IMR-90 (cell line): ENCODE measurements at regions not wholly inside any gene's neighbourhood (a gene's known extent, or its start where the extent isn't known, plus 50 kb on each side); places are given as distances from the start of the nearest gene placed in this dataset.

Experiments
- ATAC-seq: fragments of 200-7000 bp; cut with Tn5 transposase; 2 replicates; pipeline ENCODE4 v1.9.1; 2020; ENCODE audit warnings: low read depth, mild to moderate bottlenecking, moderate library complexity
- BruUV-seq: library from RNA; stranded (reverse); fragments of 400-500 nt; replicated peaks from 2 replicates; lab custom pipeline; 2021; lab: Mats Ljungman, UMichigan
- CTCF ChIA-PET: fragments of 300-600 bp; formaldehyde crosslinking; extraction: SDS; loops from one replicate; lab custom pipeline; 2021; ENCODE audit warnings: antibody characterized with exemption; lab: Yijun Ruan, JAX
- POLR2A ChIA-PET: fragments of 300-600 bp; sonication (Branson Sonifier 250); formaldehyde crosslinking; loops from one replicate; lab custom pipeline; 2022; ENCODE audit warnings: antibody characterized with exemption; ENCODE audit not compliant: unreplicated experiment; lab: Charles Lee
- DNase-seq: peaks from one replicate; pipeline ENCODE4 v3.0.0; 2013
- H2AFZ ChIP-seq: replicated peaks from 2 replicates; pipeline ENCODE3; 2013; ENCODE audit warnings: low read length, mild to moderate bottlenecking; ENCODE audit not compliant: poor library complexity
- H2AK5ac ChIP-seq: 2 replicates; pipeline ENCODE4 v1.6.1; 2013; ENCODE audit warnings: low read depth, low read length, inconsistent platforms
- H2AK9ac ChIP-seq: replicated peaks from 2 replicates; pipeline ENCODE3; 2013; ENCODE audit warnings: mild to moderate bottlenecking, low read depth, low read length, moderate library complexity; ENCODE audit not compliant: poor library complexity
- H2BK120ac ChIP-seq: 2 replicates; pipeline ENCODE4 v1.6.1; 2013; ENCODE audit warnings: low read depth, low read length, inconsistent platforms
- H2BK15ac ChIP-seq: 3 replicates; pipeline ENCODE4 v1.6.1; 2013; ENCODE audit warnings: low read depth, low read length, inconsistent platforms
- H2BK20ac ChIP-seq: 2 replicates; pipeline ENCODE4 v1.6.1; 2013; ENCODE audit warnings: low read depth, mild to moderate bottlenecking, inconsistent platforms, low read length, moderate library complexity
- H2BK5ac ChIP-seq: 2 replicates; pipeline ENCODE4 v1.6.1; 2013; ENCODE audit warnings: mild to moderate bottlenecking, low read depth, low read length, inconsistent platforms; ENCODE audit not compliant: poor library complexity, severe bottlenecking
- H3K14ac ChIP-seq: replicated peaks from 2 replicates; pipeline ENCODE4 v1.6.1; 2013; ENCODE audit warnings: low read depth, low read length, inconsistent platforms
- H3K18ac ChIP-seq: 2 replicates; pipeline ENCODE4 v1.6.1; 2013; ENCODE audit warnings: low read depth, low read length, control low read depth
- H3K23ac ChIP-seq: 2 replicates; pipeline ENCODE4 v1.6.1; 2013; ENCODE audit warnings: low read depth, low read length, inconsistent platforms
- H3K27ac ChIP-seq: 2 replicates; pipeline ENCODE4 v1.5.1; 2013; ENCODE audit warnings: mild to moderate bottlenecking, control low read depth, low read length; ENCODE audit not compliant: insufficient read depth
- H3K27me3 ChIP-seq: 2 replicates; pipeline ENCODE4 v1.6.1; 2013; ENCODE audit warnings: low read length; ENCODE audit not compliant: control insufficient read depth, insufficient read depth
- H3K36me3 ChIP-seq: 2 replicates; pipeline ENCODE4 v1.6.1; 2013; ENCODE audit warnings: low read length, mixed read lengths; ENCODE audit not compliant: control insufficient read depth, insufficient read depth
- H3K4ac ChIP-seq: 2 replicates; pipeline ENCODE4 v1.6.1; 2013; ENCODE audit warnings: low read depth, low read length, inconsistent platforms
- H3K4me1 ChIP-seq: 2 replicates; pipeline ENCODE4 v1.6.1; 2013; ENCODE audit warnings: low read length, mixed read lengths; ENCODE audit not compliant: control insufficient read depth, insufficient read depth
- H3K4me2 ChIP-seq: 2 replicates; pipeline ENCODE4 v1.6.1; 2013; ENCODE audit warnings: low read depth, mild to moderate bottlenecking, control low read depth, low read length, moderate library complexity
- H3K4me3 ChIP-seq: 2 replicates; pipeline ENCODE4 v1.5.1; 2013; ENCODE audit warnings: low read depth, mild to moderate bottlenecking, control low read depth, low read length, moderate library complexity; ENCODE audit not compliant: insufficient read depth
- H3K56ac ChIP-seq: 2 replicates; pipeline ENCODE4 v1.6.1; 2013; ENCODE audit warnings: low read length, inconsistent platforms; ENCODE audit not compliant: insufficient read depth; ENCODE audit errors: extremely low read depth
- H3K79me1 ChIP-seq, 2 experiments: 2 replicates each; pipeline ENCODE4 v1.6.1; 2013; ENCODE audit warnings: low read length in 2 of 2, inconsistent platforms in 1 of 2, low read depth in 1 of 2
- H3K9ac ChIP-seq: 2 replicates; pipeline ENCODE4 v1.6.1; 2013; ENCODE audit warnings: low read depth, low read length, control low read depth
- H3K9me1 ChIP-seq: 2 replicates; pipeline ENCODE4 v1.6.1; 2013; ENCODE audit warnings: low read length, inconsistent platforms; ENCODE audit not compliant: insufficient read depth
- H3K9me3 ChIP-seq: 2 replicates; pipeline ENCODE4 v1.6.1; 2013; ENCODE audit warnings: low read length; ENCODE audit not compliant: control insufficient read depth, insufficient read depth
- H4K20me1 ChIP-seq: 2 replicates; pipeline ENCODE4 v1.6.1; 2013; ENCODE audit warnings: low read length, inconsistent platforms; ENCODE audit not compliant: insufficient read depth
- H4K5ac ChIP-seq: 2 replicates; pipeline ENCODE4 v1.6.1; 2013; ENCODE audit warnings: mild to moderate bottlenecking, low read depth, low read length, control low read depth
- H4K8ac ChIP-seq, 2 experiments: 2 replicates each; pipeline ENCODE4 v1.6.1; 2013; ENCODE audit warnings: low read depth in 2 of 2, low read length in 2 of 2, control low read depth in 1 of 2, inconsistent platforms in 1 of 2
- H4K91ac ChIP-seq: 2 replicates; pipeline ENCODE4 v1.6.1; 2013; ENCODE audit warnings: low read depth, low read length, inconsistent platforms; ENCODE audit not compliant: insufficient read depth
- BHLHE40 ChIP-seq: fragments of 150-350 bp; IDR thresholded peaks from 2 replicates; pipeline ENCODE4 v1.6.1; 2016; ENCODE audit warnings: mild to moderate bottlenecking, low read depth, low read length
- CEBPB ChIP-seq: IDR thresholded peaks from 2 replicates; pipeline ENCODE4 v1.6.1; 2012; ENCODE audit warnings: low read depth, low read length, improper control_type of control experiment
- CHD1 ChIP-seq: IDR thresholded peaks from 2 replicates; pipeline ENCODE4 v1.6.1; 2012; ENCODE audit warnings: low read depth, low read length, improper control_type of control experiment
- FOS ChIP-seq: fragments of 150-350 bp; IDR thresholded peaks from 2 replicates; pipeline ENCODE4 v1.6.1; 2016; ENCODE audit warnings: low read depth, low read length
- MAFK ChIP-seq: IDR thresholded peaks from 2 replicates; pipeline ENCODE4 v1.6.1; 2012; ENCODE audit warnings: low read depth, low read length, improper control_type of control experiment
- MAZ ChIP-seq: IDR thresholded peaks from 2 replicates; pipeline ENCODE4 v1.6.1; 2012; ENCODE audit warnings: low read depth, mild to moderate bottlenecking, low read length, improper control_type of control experiment, moderate library complexity, borderline replicate concordance
- MXI1 ChIP-seq: IDR thresholded peaks from 2 replicates; pipeline ENCODE4 v1.6.1; 2012; ENCODE audit warnings: low read depth, mild to moderate bottlenecking, low read length, moderate library complexity, borderline replicate concordance
- NFE2L2 ChIP-seq: fragments of 150-350 bp; IDR thresholded peaks from 2 replicates; pipeline ENCODE4 v1.6.1; 2016; ENCODE audit warnings: low read depth, mild to moderate bottlenecking, low read length
- POLR2A ChIP-seq: IDR thresholded peaks from 2 replicates; pipeline ENCODE4 v1.6.1; 2012; ENCODE audit warnings: mild to moderate bottlenecking, low read depth, low read length
- RAD21 ChIP-seq: IDR thresholded peaks from 2 replicates; pipeline ENCODE4 v1.6.1; 2012; ENCODE audit warnings: low read length, improper control_type of control experiment
- RCOR1 ChIP-seq: IDR thresholded peaks from 2 replicates; pipeline ENCODE4 v1.6.1; 2012; ENCODE audit warnings: mild to moderate bottlenecking, low read length, improper control_type of control experiment; ENCODE audit not compliant: insufficient replicate concordance
- RFX5 ChIP-seq: IDR thresholded peaks from 2 replicates; pipeline ENCODE4 v1.8.0; 2012; ENCODE audit warnings: low read depth, mild to moderate bottlenecking, low read length, moderate library complexity
- SMC3 ChIP-seq: fragments of 150-350 bp; IDR thresholded peaks from 2 replicates; pipeline ENCODE4 v1.6.1; 2016; ENCODE audit warnings: low read depth, mild to moderate bottlenecking, antibody characterized with exemption, low read length, moderate library complexity
- WGBS, 2 experiments: methylation state at CpG; one replicate each; pipeline versions ENCODE4 v1.1.5 to v1.1.7; 2013; ENCODE audit warnings: missing lambda C conversion rate in 2 of 2; ENCODE audit not compliant: insufficient read length in 1 of 2; ENCODE audit errors: extremely low coverage in 2 of 2; 5-methylcytosine and 5-hydroxymethylcytosine counted together
- dilution Hi-C: fragments of 300-500 bp; cut with HindIII; formaldehyde crosslinking; loops from one replicate; pipeline ENCODE4 v1.14.3; 2018; ENCODE audit warnings: low sequenced_read_pairs; ENCODE audit not compliant: unreplicated experiment
- in situ Hi-C: fragments of 300-500 bp; cut with MboI; formaldehyde crosslinking; loops from 3 replicates; pipeline ENCODE4 v1.14.3; 2019; ENCODE audit warnings: low sequenced_read_pairs, inconsistent platforms, mixed read lengths
- intact Hi-C: fragments of 100-400 bp; cut with micrococcal nuclease; formaldehyde crosslinking; loops from 2 replicates; pipeline ENCODE4 v1.10.0; 2022
- TF ChIP-seq, protein P1 (sequence below): fragments of 150-350 bp; IDR thresholded peaks from 2 replicates; pipeline ENCODE4 v1.6.1; 2016; ENCODE audit warnings: low read depth, mild to moderate bottlenecking, low read length, moderate library complexity, borderline replicate concordance
- TF ChIP-seq, protein P2 (sequence below): conservative IDR thresholded peaks from 2 replicates; pipeline ENCODE4 v1.5.1; 2012; ENCODE audit warnings: mild to moderate bottlenecking, low read depth, low read length, improper control_type of control experiment
- TF ChIP-seq, protein P3 (sequence below): fragments of 150-350 bp; IDR thresholded peaks from 2 replicates; pipeline ENCODE4 v1.6.1; 2017; ENCODE audit warnings: mild to moderate bottlenecking, antibody characterized with exemption, low read length, low read depth

DNA sequence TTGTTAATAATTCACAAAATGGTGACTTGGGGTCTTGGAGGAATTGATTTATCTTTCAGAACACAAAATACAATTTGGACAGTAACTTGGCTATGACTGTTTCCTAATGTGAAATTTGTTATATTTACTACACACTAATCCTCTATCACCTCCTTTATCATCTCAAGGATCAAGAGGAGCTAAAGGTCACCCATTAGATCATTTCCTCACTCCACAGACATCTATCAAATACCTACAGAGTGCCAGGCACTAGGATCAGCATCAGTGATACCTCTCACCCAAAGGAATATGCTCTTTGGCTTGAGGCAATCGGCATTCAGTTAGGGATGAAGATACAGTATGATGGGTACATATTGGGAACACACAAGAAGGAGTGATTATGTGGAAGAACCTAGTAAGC, 132.1 kb downstream of the INHBA start:
- H3K14ac ChIP-seq = 0 out of 2 replicates have a peak overlapping the region, but pooled peaks have one; percentile 24
- in situ Hi-C loops = no loop called here
- H2BK120ac ChIP-seq = peak overlapping the region; percentile 58
- no peak overlapping the region for H4K91ac ChIP-seq
- dilution Hi-C loops = no loop called here
- H3K4ac ChIP-seq = peak overlapping the region; percentile 21; the same call in 1 of the 2 replicates
- intact Hi-C loops = no loop called here
- ChIA-PET POLR2A (no interaction called here), CTCF (no interaction called here)
- no peaks in the 10 kb centered on the region for H3K27me3 ChIP-seq
- no peak overlapping the region for H2AK9ac ChIP-seq
- no peak overlapping the region for H2AFZ ChIP-seq
- WGBS, 2 experiments = no CpG with 5 or more reads among the region's 1 CpG
- H3K56ac ChIP-seq = no peak overlapping the region
- H4K8ac ChIP-seq = peak overlapping the region in 1 of 2 experiments; percentile 9; a peak in 1 of 4 replicates
- DNase-seq (no peak), ATAC-seq (no peak)
- no peak overlapping the region for H3K23ac ChIP-seq
- no TSS peak for BruUV-seq
- peak overlapping the region; percentile 19; the same call in 1 of the 2 replicates for H2BK20ac ChIP-seq
- peak overlapping the region; percentile 74 for H2AK5ac ChIP-seq
- no peak overlapping the region for H4K5ac ChIP-seq
- peak overlapping the region; percentile 94; the same call in 1 of the 3 replicates for H2BK15ac ChIP-seq
- H3K18ac ChIP-seq = peak overlapping the region; percentile 6; the same call in 1 of the 2 replicates
- no peaks in the 10 kb centered on the region for H4K20me1 ChIP-seq
- H3K79me1 ChIP-seq = peaks cover 0 to 18% of the 10 kb centered on the region in 2 experiments; a peak in 2 of 4 replicates
- H3K9ac ChIP-seq = no peak overlapping the region
- H2BK5ac ChIP-seq = no peak overlapping the region
- peaks cover 8% of the 10 kb centered on the region for H3K9me1 ChIP-seq
- H3K27ac ChIP-seq = no peak overlapping the region
- no peaks in the 10 kb centered on the region for H3K9me3 ChIP-seq
- H3K4me1 ChIP-seq = peaks cover 10% of the 10 kb centered on the region; the same call in 1 of the 2 replicates
- no peak overlapping the region for H3K4me3 ChIP-seq
- H3K4me2 ChIP-seq = no peak overlapping the region
- TF ChIP-seq POLR2A (no peak), NFE2L2 (no peak), RAD21 (no peak), MAZ (no peak), MXI1 (no peak), CHD1 (no peak), MAFK (no peak), RCOR1 (no peak), RFX5 (no peak), SMC3 (no peak), BHLHE40 (no peak), CEBPB (no peak), FOS (no peak)
- TF ChIP-seq, protein P1, sequence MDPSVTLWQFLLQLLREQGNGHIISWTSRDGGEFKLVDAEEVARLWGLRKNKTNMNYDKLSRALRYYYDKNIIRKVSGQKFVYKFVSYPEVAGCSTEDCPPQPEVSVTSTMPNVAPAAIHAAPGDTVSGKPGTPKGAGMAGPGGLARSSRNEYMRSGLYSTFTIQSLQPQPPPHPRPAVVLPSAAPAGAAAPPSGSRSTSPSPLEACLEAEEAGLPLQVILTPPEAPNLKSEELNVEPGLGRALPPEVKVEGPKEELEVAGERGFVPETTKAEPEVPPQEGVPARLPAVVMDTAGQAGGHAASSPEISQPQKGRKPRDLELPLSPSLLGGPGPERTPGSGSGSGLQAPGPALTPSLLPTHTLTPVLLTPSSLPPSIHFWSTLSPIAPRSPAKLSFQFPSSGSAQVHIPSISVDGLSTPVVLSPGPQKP = no peak
- TF ChIP-seq, protein P2, sequence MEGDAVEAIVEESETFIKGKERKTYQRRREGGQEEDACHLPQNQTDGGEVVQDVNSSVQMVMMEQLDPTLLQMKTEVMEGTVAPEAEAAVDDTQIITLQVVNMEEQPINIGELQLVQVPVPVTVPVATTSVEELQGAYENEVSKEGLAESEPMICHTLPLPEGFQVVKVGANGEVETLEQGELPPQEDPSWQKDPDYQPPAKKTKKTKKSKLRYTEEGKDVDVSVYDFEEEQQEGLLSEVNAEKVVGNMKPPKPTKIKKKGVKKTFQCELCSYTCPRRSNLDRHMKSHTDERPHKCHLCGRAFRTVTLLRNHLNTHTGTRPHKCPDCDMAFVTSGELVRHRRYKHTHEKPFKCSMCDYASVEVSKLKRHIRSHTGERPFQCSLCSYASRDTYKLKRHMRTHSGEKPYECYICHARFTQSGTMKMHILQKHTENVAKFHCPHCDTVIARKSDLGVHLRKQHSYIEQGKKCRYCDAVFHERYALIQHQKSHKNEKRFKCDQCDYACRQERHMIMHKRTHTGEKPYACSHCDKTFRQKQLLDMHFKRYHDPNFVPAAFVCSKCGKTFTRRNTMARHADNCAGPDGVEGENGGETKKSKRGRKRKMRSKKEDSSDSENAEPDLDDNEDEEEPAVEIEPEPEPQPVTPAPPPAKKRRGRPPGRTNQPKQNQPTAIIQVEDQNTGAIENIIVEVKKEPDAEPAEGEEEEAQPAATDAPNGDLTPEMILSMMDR = no peak
- TF ChIP-seq, protein P3, sequence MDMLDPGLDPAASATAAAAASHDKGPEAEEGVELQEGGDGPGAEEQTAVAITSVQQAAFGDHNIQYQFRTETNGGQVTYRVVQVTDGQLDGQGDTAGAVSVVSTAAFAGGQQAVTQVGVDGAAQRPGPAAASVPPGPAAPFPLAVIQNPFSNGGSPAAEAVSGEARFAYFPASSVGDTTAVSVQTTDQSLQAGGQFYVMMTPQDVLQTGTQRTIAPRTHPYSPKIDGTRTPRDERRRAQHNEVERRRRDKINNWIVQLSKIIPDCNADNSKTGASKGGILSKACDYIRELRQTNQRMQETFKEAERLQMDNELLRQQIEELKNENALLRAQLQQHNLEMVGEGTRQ = no peak
- H3K36me3 ChIP-seq = no peaks in the 10 kb centered on the region
